ENCODE measurements at regions not wholly inside any gene's neighbourhood (a gene's known extent, or its start where the extent isn't known, plus 50 kb on each side); places are given as distances from the start of the nearest gene placed in this dataset.
A peak's percentile ranks its signal among the peaks of the same experiment; 100 is the strongest.

DNA sequence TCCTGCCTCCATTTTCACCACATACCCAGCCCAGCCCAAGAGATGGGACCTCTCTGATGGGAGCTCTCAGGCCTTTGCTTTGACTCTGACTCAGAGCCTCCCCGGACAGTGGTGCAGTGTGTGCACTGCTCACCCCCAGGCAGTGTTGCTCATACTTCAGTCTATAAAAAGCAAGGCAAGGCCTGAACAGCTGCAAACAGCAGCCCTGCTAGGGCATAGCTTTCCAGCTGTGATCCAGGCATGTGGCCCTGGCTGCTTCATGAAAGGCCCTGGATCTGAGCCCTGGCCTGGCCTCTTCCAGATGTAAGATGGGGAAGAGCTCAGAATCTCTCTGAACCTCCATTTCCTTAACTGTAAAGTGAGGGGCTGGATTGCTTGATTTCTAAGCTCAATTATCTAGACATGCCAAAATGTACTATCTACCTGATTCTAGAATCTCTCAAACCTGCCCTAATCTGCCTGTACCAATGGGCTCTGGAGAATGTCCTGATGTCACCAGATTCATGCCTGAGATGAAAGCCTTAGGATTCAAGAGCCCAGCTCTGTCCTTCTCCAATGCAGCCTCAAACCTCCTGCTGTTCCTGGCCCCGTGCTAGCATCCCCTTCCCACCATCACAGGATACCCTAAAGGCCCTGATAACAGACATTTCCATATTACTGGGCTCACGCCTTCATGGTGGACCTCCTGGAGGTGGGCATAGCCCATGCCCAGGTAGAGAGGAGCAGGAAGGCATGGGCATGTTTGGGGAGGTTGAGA is 206.9 kb downstream of the ARL4C start:
- no peaks in the 10 kb centered on the region for H4K20me1 ChIP-seq (ENCODE audit: insufficient read depth, low read length)
- POLR2A ChIA-PET, result no interaction called here
- H2AFZ ChIP-seq (ENCODE audit: low read length), result no peak overlapping the region
- FAIRE-seq (no peak), ATAC-seq (peak; percentile 37), DNase-seq (ENCODE audit: low spot score) (no peak)
- no peak overlapping the region for H3K4me3 ChIP-seq (replicated peaks in 1 of 3; ENCODE audit: insufficient read depth in 1 of 3, low read depth in 2 of 3, low read length in 3 of 3)
- H3K36me3 ChIP-seq (replicated peaks in 1 of 2; ENCODE audit: control insufficient read depth in 1 of 2, insufficient read depth in 2 of 2, low read length in 2 of 2), result no peaks in the 10 kb centered on the region
- H3K9me3 ChIP-seq (ENCODE audit: low read length), result no peaks in the 10 kb centered on the region
- CTCF ChIA-PET (ENCODE audit: low intra/inter-chr PET ratio, low total read pairs), result interaction anchor here (1.7 to 2.2 kb wide), 3 partner anchors 211 to 827 kb away, joined by 5 to 25 read pairs (median 15); no protein-coding TSS in a partner anchor
- H3K4me1 ChIP-seq (ENCODE audit: insufficient read depth, low read length), result no peaks in the 10 kb centered on the region
- BruUV-seq (replicated peaks), result no TSS peak
- no peak overlapping the region for H3K9ac ChIP-seq (ENCODE audit: insufficient read depth, low read depth, low read length)
- H3K79me2 ChIP-seq (ENCODE audit: insufficient read depth, low read length), result no peaks in the 10 kb centered on the region
- intact Hi-C loops (cut with micrococcal nuclease; ENCODE audit: unreplicated experiment), result loop anchor here (1.0 to 5.0 kb wide), 3 partner anchors 210 to 827 kb away; no protein-coding TSS in a partner anchor
- in situ Hi-C loops (cut with HindIII; ENCODE audit: extremely low pct_ligation_motif_present, low pct_unique_long_range_greater_than_20kb), result loop anchor here (5.0 to 10.0 kb wide), 2 partner anchors 207 to 825 kb away; partner anchors contain the start of gene ARL4C
- no peak for TF ChIP-seq ZNF263 (CRISPR knock-in tag; IDR thresholded peaks at IDR 0.05)
- no peak for TF ChIP-seq ZSCAN9 (CRISPR knock-in tag; IDR thresholded peaks at IDR 0.05; ENCODE audit: borderline replicate concordance)
- TF ChIP-seq ZNF570 (CRISPR knock-in tag; IDR thresholded peaks at IDR 0.05; ENCODE audit: borderline replicate concordance), result no peak
- TF ChIP-seq ZNF788 (CRISPR knock-in tag; IDR thresholded peaks at IDR 0.05; ENCODE audit: borderline replicate concordance), result no peak
- TF ChIP-seq EHMT2 (IDR thresholded peaks at IDR 0.05; ENCODE audit: borderline replicate concordance, low read depth, low read length), result no peak
- no peak for TF ChIP-seq SRF (IDR thresholded peaks at IDR 0.05; ENCODE audit: low read depth, low read length)
- no peak for TF ChIP-seq ZBTB7A (CRISPR knock-in tag; IDR thresholded peaks at IDR 0.05)
- TF ChIP-seq, protein P1, sequence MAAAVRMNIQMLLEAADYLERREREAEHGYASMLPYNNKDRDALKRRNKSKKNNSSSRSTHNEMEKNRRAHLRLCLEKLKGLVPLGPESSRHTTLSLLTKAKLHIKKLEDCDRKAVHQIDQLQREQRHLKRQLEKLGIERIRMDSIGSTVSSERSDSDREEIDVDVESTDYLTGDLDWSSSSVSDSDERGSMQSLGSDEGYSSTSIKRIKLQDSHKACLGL (CRISPR knock-in tag; IDR thresholded peaks at IDR 0.05), result no peak
- TF ChIP-seq NBN (conservative IDR thresholded peaks at IDR 0.05), result no peak
- TF ChIP-seq ISX (CRISPR knock-in tag; conservative IDR thresholded peaks at IDR 0.05), result no peak
- TF ChIP-seq ZNF10 (CRISPR knock-in tag; IDR thresholded peaks at IDR 0.05; ENCODE audit: borderline replicate concordance, low read depth), result no peak
- TF ChIP-seq, protein P2, sequence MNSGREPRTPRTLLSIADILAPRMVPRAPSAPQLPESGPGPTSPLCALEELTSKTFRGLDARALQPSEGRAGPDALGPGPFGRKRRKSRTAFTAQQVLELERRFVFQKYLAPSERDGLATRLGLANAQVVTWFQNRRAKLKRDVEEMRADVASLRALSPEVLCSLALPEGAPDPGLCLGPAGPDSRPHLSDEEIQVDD (CRISPR knock-in tag; IDR thresholded peaks at IDR 0.05; ENCODE audit: borderline replicate concordance), result no peak
- TF ChIP-seq, protein P3, sequence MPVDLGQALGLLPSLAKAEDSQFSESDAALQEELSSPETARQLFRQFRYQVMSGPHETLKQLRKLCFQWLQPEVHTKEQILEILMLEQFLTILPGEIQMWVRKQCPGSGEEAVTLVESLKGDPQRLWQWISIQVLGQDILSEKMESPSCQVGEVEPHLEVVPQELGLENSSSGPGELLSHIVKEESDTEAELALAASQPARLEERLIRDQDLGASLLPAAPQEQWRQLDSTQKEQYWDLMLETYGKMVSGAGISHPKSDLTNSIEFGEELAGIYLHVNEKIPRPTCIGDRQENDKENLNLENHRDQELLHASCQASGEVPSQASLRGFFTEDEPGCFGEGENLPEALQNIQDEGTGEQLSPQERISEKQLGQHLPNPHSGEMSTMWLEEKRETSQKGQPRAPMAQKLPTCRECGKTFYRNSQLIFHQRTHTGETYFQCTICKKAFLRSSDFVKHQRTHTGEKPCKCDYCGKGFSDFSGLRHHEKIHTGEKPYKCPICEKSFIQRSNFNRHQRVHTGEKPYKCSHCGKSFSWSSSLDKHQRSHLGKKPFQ (CRISPR knock-in tag; IDR thresholded peaks at IDR 0.05; ENCODE audit: insufficient replicate concordance), result no peak
- TF ChIP-seq CENPX (CRISPR knock-in tag; IDR thresholded peaks at IDR 0.05), result no peak
- no peak for TF ChIP-seq ZSCAN22 (CRISPR knock-in tag; IDR thresholded peaks at IDR 0.05)
- TF ChIP-seq, protein P4, sequence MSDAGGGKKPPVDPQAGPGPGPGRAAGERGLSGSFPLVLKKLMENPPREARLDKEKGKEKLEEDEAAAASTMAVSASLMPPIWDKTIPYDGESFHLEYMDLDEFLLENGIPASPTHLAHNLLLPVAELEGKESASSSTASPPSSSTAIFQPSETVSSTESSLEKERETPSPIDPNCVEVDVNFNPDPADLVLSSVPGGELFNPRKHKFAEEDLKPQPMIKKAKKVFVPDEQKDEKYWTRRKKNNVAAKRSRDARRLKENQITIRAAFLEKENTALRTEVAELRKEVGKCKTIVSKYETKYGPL (CRISPR knock-in tag; IDR thresholded peaks at IDR 0.05), result no peak
- TF ChIP-seq, protein P5, sequence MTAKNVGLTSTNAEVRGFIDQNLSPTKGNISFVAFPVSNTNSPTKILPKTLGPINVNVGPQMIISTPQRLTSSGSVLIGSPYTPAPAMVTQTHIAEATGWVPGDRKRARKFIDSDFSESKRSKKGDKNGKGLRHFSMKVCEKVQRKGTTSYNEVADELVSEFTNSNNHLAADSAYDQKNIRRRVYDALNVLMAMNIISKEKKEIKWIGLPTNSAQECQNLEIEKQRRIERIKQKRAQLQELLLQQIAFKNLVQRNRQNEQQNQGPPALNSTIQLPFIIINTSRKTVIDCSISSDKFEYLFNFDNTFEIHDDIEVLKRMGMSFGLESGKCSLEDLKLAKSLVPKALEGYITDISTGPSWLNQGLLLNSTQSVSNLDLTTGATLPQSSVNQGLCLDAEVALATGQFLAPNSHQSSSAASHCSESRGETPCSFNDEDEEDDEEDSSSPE (CRISPR knock-in tag; IDR thresholded peaks at IDR 0.05), result no peak
- no peak for TF ChIP-seq TBP (CRISPR knock-in tag; IDR thresholded peaks at IDR 0.05)
- no peak for TF ChIP-seq TEAD3 (CRISPR knock-in tag; optimal IDR thresholded peaks at IDR 0.05; ENCODE audit: borderline replicate concordance)
- no peak overlapping the region for H3K27ac ChIP-seq (ENCODE audit: extremely low read length, insufficient read depth, low read length)
- H3K4me2 ChIP-seq (ENCODE audit: low read depth, low read length), result no peak overlapping the region
- no peaks in the 10 kb centered on the region for H3K27me3 ChIP-seq (ENCODE audit: control insufficient read depth in 1 of 2, insufficient read depth in 2 of 2, low read length in 2 of 2)
- WGBS (ENCODE audit: low lambda C conversion rate), result 22% methylated on average over 3 of the region's 3 CpGs

Data from HepG2 (cell line).